ENCODE measurements at regions not wholly inside any gene's neighbourhood (a gene's known extent, or its start where the extent isn't known, plus 50 kb on each side); places are given as distances from the start of the nearest gene placed in this dataset.
A peak's percentile ranks its signal among the peaks of the same experiment; 100 is the strongest.

GRCh38 chr5:126315341-126315740 lies 107.9 kb upstream of the GRAMD2B start:
- no peaks in the 10 kb centered on the region for H3K27me3 ChIP-seq (ENCODE audit: low read length)
- H3K4me1 ChIP-seq (ENCODE audit: low read length): no peaks in the 10 kb centered on the region
- no peak for DNase-seq
- no peaks in the 10 kb centered on the region for H3K79me2 ChIP-seq (ENCODE audit: low read length)
- no peaks in the 10 kb centered on the region for H3K9me2 ChIP-seq (replicated peaks; ENCODE audit: insufficient read depth, low read length)
- no peak overlapping the region for H3K27ac ChIP-seq (ENCODE audit: low read length)
- H3K9ac ChIP-seq (ENCODE audit: low read length): no peak overlapping the region
- no peaks in the 10 kb centered on the region for H4K20me1 ChIP-seq (ENCODE audit: insufficient read depth, low read depth, low read length)
- H2AFZ ChIP-seq (ENCODE audit: low read length): no peak overlapping the region
- H3K9me3 ChIP-seq (ENCODE audit: low read length): no peaks in the 10 kb centered on the region
- no peak overlapping the region for H3K4me2 ChIP-seq (ENCODE audit: low read depth, low read length, poor library complexity, severe bottlenecking)
- H3K36me3 ChIP-seq (ENCODE audit: insufficient read depth, low read length): no peaks in the 10 kb centered on the region
- no peak overlapping the region for H3K4me3 ChIP-seq (ENCODE audit: low read length)

- Histone ChIP-seq H3K9me3 (ENCODE audit: low read length) (no peaks in the 10 kb centered on the region), H3K27me3 (ENCODE audit: low read length) (no peaks in the 10 kb centered on the region), H3K27ac (ENCODE audit: low read length) (no peak overlapping the region), H3K9ac (ENCODE audit: low read length) (no peak overlapping the region), H3K4me1 (ENCODE audit: low read length) (no peaks in the 10 kb centered on the region), H3K4me3 (ENCODE audit: low read length) (no peak overlapping the region), H3K4me2 (ENCODE audit: low read depth, low read length, poor library complexity, severe bottlenecking) (no peak overlapping the region), H3K36me3 (ENCODE audit: insufficient read depth, low read length) (no peaks in the 10 kb centered on the region), H3K9me2 (replicated peaks; ENCODE audit: insufficient read depth, low read length) (no peaks in the 10 kb centered on the region), H3K79me2 (ENCODE audit: low read length) (no peaks in the 10 kb centered on the region), H4K20me1 (ENCODE audit: insufficient read depth, low read depth, low read length) (no peaks in the 10 kb centered on the region), H2AFZ (ENCODE audit: low read length) (no peak overlapping the region)
- no peak for DNase-seq
Observed at GRCh38 chr5:126332326-126332725, 90.9 kb upstream of the GRAMD2B start.

- no peak overlapping the region for H2AFZ ChIP-seq (ENCODE audit: low read length)
- H3K9ac ChIP-seq (ENCODE audit: low read length): no peak overlapping the region
- H3K4me2 ChIP-seq (ENCODE audit: low read depth, low read length, poor library complexity, severe bottlenecking): no peak overlapping the region
- no peaks in the 10 kb centered on the region for H3K9me3 ChIP-seq (ENCODE audit: low read length)
- no peaks in the 10 kb centered on the region for H3K4me1 ChIP-seq (ENCODE audit: low read length)
- H3K9me2 ChIP-seq (replicated peaks; ENCODE audit: insufficient read depth, low read length): no peaks in the 10 kb centered on the region
- no peak overlapping the region for H3K4me3 ChIP-seq (ENCODE audit: low read length)
- no peaks in the 10 kb centered on the region for H3K79me2 ChIP-seq (ENCODE audit: low read length)
- no peak for DNase-seq
- no peaks in the 10 kb centered on the region for H3K36me3 ChIP-seq (ENCODE audit: insufficient read depth, low read length)
- no peaks in the 10 kb centered on the region for H3K27me3 ChIP-seq (ENCODE audit: low read length)
- no peaks in the 10 kb centered on the region for H4K20me1 ChIP-seq (ENCODE audit: insufficient read depth, low read depth, low read length)
- H3K27ac ChIP-seq (ENCODE audit: low read length): no peak overlapping the region
Observed at GRCh38 chr5:126334760-126335159, 88.4 kb upstream of the GRAMD2B start.

- Histone ChIP-seq H3K9me2 (replicated peaks; ENCODE audit: insufficient read depth, low read length) (no peaks in the 10 kb centered on the region), H3K79me2 (ENCODE audit: low read length) (no peaks in the 10 kb centered on the region), H3K9ac (ENCODE audit: low read length) (no peak overlapping the region), H3K36me3 (ENCODE audit: insufficient read depth, low read length) (no peaks in the 10 kb centered on the region), H2AFZ (ENCODE audit: low read length) (no peak overlapping the region), H3K27ac (ENCODE audit: low read length) (no peak overlapping the region), H4K20me1 (ENCODE audit: insufficient read depth, low read depth, low read length) (no peaks in the 10 kb centered on the region), H3K27me3 (ENCODE audit: low read length) (no peaks in the 10 kb centered on the region), H3K4me2 (ENCODE audit: low read depth, low read length, poor library complexity, severe bottlenecking) (no peak overlapping the region), H3K4me1 (ENCODE audit: low read length) (no peaks in the 10 kb centered on the region), H3K9me3 (ENCODE audit: low read length) (no peaks in the 10 kb centered on the region), H3K4me3 (ENCODE audit: low read length) (no peak overlapping the region)
- DNase-seq: no peak
Observed at GRCh38 chr5:126335886-126336285, 87.3 kb upstream of the GRAMD2B start.

- Histone ChIP-seq H2AFZ (ENCODE audit: low read length) (no peak overlapping the region), H3K9ac (ENCODE audit: low read length) (no peak overlapping the region), H3K4me2 (ENCODE audit: low read depth, low read length, poor library complexity, severe bottlenecking) (no peak overlapping the region), H3K9me2 (replicated peaks; ENCODE audit: insufficient read depth, low read length) (no peaks in the 10 kb centered on the region), H4K20me1 (ENCODE audit: insufficient read depth, low read depth, low read length) (no peaks in the 10 kb centered on the region), H3K9me3 (ENCODE audit: low read length) (no peaks in the 10 kb centered on the region), H3K36me3 (ENCODE audit: insufficient read depth, low read length) (no peaks in the 10 kb centered on the region), H3K79me2 (ENCODE audit: low read length) (no peaks in the 10 kb centered on the region), H3K4me3 (ENCODE audit: low read length) (no peak overlapping the region), H3K27ac (ENCODE audit: low read length) (no peak overlapping the region), H3K4me1 (ENCODE audit: low read length) (no peaks in the 10 kb centered on the region), H3K27me3 (ENCODE audit: low read length) (no peaks in the 10 kb centered on the region)
- DNase-seq: no peak
Observed at GRCh38 chr5:126338635-126339034, 84.6 kb upstream of the GRAMD2B start.

- no peak overlapping the region for H3K4me3 ChIP-seq (ENCODE audit: low read length)
- H3K36me3 ChIP-seq (ENCODE audit: insufficient read depth, low read length): no peaks in the 10 kb centered on the region
- H3K9me3 ChIP-seq (ENCODE audit: low read length): no peaks in the 10 kb centered on the region
- peak; percentile 82 for DNase-seq
- H3K27ac ChIP-seq (ENCODE audit: low read length): no peak overlapping the region
- no peaks in the 10 kb centered on the region for H3K79me2 ChIP-seq (ENCODE audit: low read length)
- no peaks in the 10 kb centered on the region for H4K20me1 ChIP-seq (ENCODE audit: insufficient read depth, low read depth, low read length)
- no peak overlapping the region for H3K4me2 ChIP-seq (ENCODE audit: low read depth, low read length, poor library complexity, severe bottlenecking)
- no peaks in the 10 kb centered on the region for H3K9me2 ChIP-seq (replicated peaks; ENCODE audit: insufficient read depth, low read length)
- H3K9ac ChIP-seq (ENCODE audit: low read length): no peak overlapping the region
- no peak overlapping the region for H2AFZ ChIP-seq (ENCODE audit: low read length)
- no peaks in the 10 kb centered on the region for H3K27me3 ChIP-seq (ENCODE audit: low read length)
- H3K4me1 ChIP-seq (ENCODE audit: low read length): no peaks in the 10 kb centered on the region
Observed at GRCh38 chr5:126339215-126339805, 83.9 kb upstream of the GRAMD2B start.

GRCh38 chr5:126341906-126342630 lies 81.1 kb upstream of the GRAMD2B start:
- Histone ChIP-seq H3K9ac (ENCODE audit: low read length) (no peak overlapping the region), H4K20me1 (ENCODE audit: insufficient read depth, low read depth, low read length) (no peaks in the 10 kb centered on the region), H3K36me3 (ENCODE audit: insufficient read depth, low read length) (no peaks in the 10 kb centered on the region), H3K79me2 (ENCODE audit: low read length) (no peaks in the 10 kb centered on the region), H3K9me3 (ENCODE audit: low read length) (no peaks in the 10 kb centered on the region), H2AFZ (ENCODE audit: low read length) (no peak overlapping the region), H3K27me3 (ENCODE audit: low read length) (no peaks in the 10 kb centered on the region), H3K9me2 (replicated peaks; ENCODE audit: insufficient read depth, low read length) (no peaks in the 10 kb centered on the region), H3K4me3 (ENCODE audit: low read length) (no peak overlapping the region), H3K27ac (ENCODE audit: low read length) (no peak overlapping the region), H3K4me2 (ENCODE audit: low read depth, low read length, poor library complexity, severe bottlenecking) (no peak overlapping the region), H3K4me1 (ENCODE audit: low read length) (no peaks in the 10 kb centered on the region)
- DNase-seq: no peak

- Histone ChIP-seq H3K27me3 (ENCODE audit: low read length) (no peaks in the 10 kb centered on the region), H3K36me3 (ENCODE audit: insufficient read depth, low read length) (no peaks in the 10 kb centered on the region), H4K20me1 (ENCODE audit: insufficient read depth, low read depth, low read length) (no peaks in the 10 kb centered on the region), H3K9ac (ENCODE audit: low read length) (no peak overlapping the region), H3K4me2 (ENCODE audit: low read depth, low read length, poor library complexity, severe bottlenecking) (no peak overlapping the region), H3K27ac (ENCODE audit: low read length) (no peak overlapping the region), H3K4me3 (ENCODE audit: low read length) (no peak overlapping the region), H3K79me2 (ENCODE audit: low read length) (no peaks in the 10 kb centered on the region), H2AFZ (ENCODE audit: low read length) (no peak overlapping the region), H3K9me3 (ENCODE audit: low read length) (no peaks in the 10 kb centered on the region), H3K9me2 (replicated peaks; ENCODE audit: insufficient read depth, low read length) (no peaks in the 10 kb centered on the region), H3K4me1 (ENCODE audit: low read length) (no peaks in the 10 kb centered on the region)
- no peak for DNase-seq
Observed at GRCh38 chr5:126348855-126349635, 74.2 kb upstream of the GRAMD2B start.

Data from Karpas-422 (cell line).